ENCODE measurements at regions not wholly inside any gene's neighbourhood (a gene's known extent, or its start where the extent isn't known, plus 50 kb on each side); places are given as distances from the start of the nearest gene placed in this dataset.

DNA sequence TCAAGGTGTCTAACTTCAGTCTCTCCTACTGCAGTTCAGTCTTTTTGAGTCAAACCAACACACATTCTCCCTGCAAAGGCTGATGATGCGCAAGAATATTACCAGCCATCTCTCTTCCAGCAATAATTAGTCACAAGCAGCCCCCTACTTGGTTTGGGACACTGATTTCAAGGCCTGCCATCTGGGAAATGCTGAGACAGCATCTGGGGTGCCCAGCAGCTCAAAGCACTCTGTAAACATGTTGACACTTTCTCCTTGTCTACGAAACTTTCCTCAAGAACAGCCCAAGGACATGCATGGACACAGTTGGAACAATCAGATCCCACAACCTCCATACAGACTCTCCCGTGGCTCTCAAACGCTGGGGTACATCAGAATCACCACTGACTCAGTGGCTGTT is 149.2 kb upstream of the RPL38 start:
- TF ChIP-seq CTCF (IDR thresholded peaks at IDR 0.05; ENCODE audit: extremely low read depth, missing control alignments), result no peak
- no peak for DNase-seq (ENCODE audit: low spot score)

- DNase-seq (ENCODE audit: low spot score), result no peak
- no peak for TF ChIP-seq CTCF (IDR thresholded peaks at IDR 0.05; ENCODE audit: extremely low read depth, missing control alignments)
Measured at GRCh38 chr17:74055508-74056160, 147.8 kb upstream of the RPL38 start.

- no peak for DNase-seq (ENCODE audit: low spot score)
- TF ChIP-seq CTCF (IDR thresholded peaks at IDR 0.05; ENCODE audit: extremely low read depth, missing control alignments), result no peak
Measured at GRCh38 chr17:74059479-74060240, 143.8 kb upstream of the RPL38 start.

DNA sequence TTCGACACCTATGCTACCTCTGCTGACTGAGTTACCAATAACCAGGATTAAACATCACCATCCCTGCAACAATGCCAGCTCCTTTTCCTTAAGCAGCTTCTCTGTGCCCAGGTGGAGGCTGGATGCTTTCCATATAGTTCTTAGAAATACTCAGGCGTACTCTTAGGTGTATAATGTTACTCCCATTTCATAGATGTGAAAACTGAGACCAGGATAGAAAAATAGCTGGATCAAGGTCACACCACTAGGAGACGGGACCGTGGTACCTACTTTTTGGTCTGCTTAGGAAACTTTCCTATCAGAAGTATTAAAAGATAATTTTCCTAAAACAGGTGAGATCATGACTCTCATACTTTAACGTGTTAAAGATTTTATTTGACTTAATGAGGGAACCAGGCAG is 141.7 kb upstream of the RPL38 start:
- TF ChIP-seq CTCF (IDR thresholded peaks at IDR 0.05; ENCODE audit: extremely low read depth, missing control alignments), result no peak
- DNase-seq (ENCODE audit: low spot score), result no peak

DNA sequence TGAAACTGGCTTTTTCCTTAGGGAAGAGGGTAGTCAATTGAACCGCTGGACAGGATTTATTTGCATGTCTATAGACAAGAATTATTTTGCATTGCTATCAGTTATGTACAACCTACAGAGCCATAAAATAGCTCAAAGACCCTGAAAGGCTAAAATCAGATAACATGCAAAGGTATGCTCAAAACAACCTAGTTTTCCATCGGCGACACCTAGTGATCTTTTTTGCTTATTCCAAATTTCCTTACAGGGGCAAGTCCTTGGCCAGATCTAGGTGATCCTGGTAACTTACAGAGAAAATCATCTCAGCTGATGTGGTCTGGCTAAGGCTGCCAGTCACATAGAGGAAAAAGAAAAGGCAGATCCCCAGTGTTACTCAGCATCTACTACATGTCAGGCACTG is 141.2 kb upstream of the RPL38 start:
- no peak for TF ChIP-seq CTCF (IDR thresholded peaks at IDR 0.05; ENCODE audit: extremely low read depth, missing control alignments)
- no peak for DNase-seq (ENCODE audit: low spot score)

DNA sequence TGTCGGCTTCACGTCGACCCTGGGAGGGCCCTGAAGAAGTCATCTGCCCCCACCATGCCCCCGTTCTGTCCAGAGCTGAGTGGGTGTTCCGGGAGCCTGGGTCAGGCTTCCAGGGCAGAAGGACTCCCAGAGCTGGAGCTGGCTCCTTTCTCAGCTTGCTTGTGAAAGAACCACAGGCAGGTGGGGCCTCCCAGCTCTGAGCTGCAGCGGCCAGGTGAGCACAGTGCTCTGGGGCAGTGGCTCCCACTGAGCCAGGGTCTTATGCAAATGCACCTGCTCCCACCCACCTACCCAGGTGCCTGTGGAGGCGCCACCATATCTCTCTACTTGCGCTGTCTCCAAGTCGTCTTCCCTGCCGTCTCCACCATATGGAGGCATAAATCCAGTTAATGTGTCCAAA is 140.0 kb upstream of the RPL38 start:
- no peak for DNase-seq (ENCODE audit: low spot score)
- TF ChIP-seq CTCF (IDR thresholded peaks at IDR 0.05; ENCODE audit: extremely low read depth, missing control alignments), result no peak

GRCh38 chr17:74070374-74070773 is 133.1 kb upstream of the RPL38 start:
- no peak for TF ChIP-seq CTCF (IDR thresholded peaks at IDR 0.05; ENCODE audit: extremely low read depth, missing control alignments)
- DNase-seq (ENCODE audit: low spot score), result no peak

Data from GM20000 (cell line).